Thoracic aorta (tissue), 2 donors: ENCODE measurements at regions not wholly inside any gene's neighbourhood (a gene's known extent, or its start where the extent isn't known, plus 50 kb on each side); places are given as distances from the start of the nearest gene placed in this dataset.
"Not testable (repeated sequence)": the region's sequence is repeated elsewhere in the genome, so short reads cannot be mapped to it uniquely, and the experiment has no call there.

Source experiments
- ATAC-seq: fragments of 150-250 bp; one replicate; pipeline ENCODE4 v1.8.0; 2017; ENCODE audit warnings: low read depth; ENCODE audit not compliant: insufficient number of reproducible peaks, low FRiP score
- DNase-seq: peaks from one replicate; pipeline ENCODE4 v3.0.0-alpha.2; 2020; ENCODE audit warnings: low spot score
- H3K27ac ChIP-seq, 2 donors: fragments of 200-600 bp; sonication (generic); 1 replicate in 1 of 2; 2 replicates in 1 of 2; pipeline ENCODE4 v1.5.1; 2016; ENCODE audit warnings: mild to moderate bottlenecking in 2 of 2, moderate library complexity in 2 of 2
- H3K27me3 ChIP-seq: fragments of 200-600 bp; sonication (generic); replicated peaks from 2 replicates; pipeline ENCODE4 v1.6.0; 2016; ENCODE audit warnings: mild to moderate bottlenecking; ENCODE audit not compliant: insufficient read depth
- H3K36me3 ChIP-seq: fragments of 200-600 bp; sonication (generic); one replicate; pipeline ENCODE4 v1.5.1; 2016
- H3K4me1 ChIP-seq, 2 donors: fragments of 200-600 bp; sonication (generic); 1 replicate in 1 of 2; 2 replicates in 1 of 2; pipeline versions ENCODE4 v1.5.1 to v1.6.0; 2016; ENCODE audit warnings: low read depth in 2 of 2, mild to moderate bottlenecking in 1 of 2; ENCODE audit not compliant: control insufficient read depth in 1 of 2
- H3K4me3 ChIP-seq: fragments of 200-600 bp; sonication (generic); 2 replicates; pipeline ENCODE4 v1.5.1; 2016; ENCODE audit warnings: mild to moderate bottlenecking
- H3K9me3 ChIP-seq: fragments of 200-600 bp; sonication (generic); 2 replicates; pipeline ENCODE4 v1.5.1; 2016
- TF ChIP-seq, protein P1 (sequence below): fragments of 200-600 bp; sonication (generic); IDR thresholded peaks from one replicate; pipeline ENCODE4 v1.5.1; 2019; ENCODE audit warnings: antibody characterized with exemption

- TF ChIP-seq, protein P1, sequence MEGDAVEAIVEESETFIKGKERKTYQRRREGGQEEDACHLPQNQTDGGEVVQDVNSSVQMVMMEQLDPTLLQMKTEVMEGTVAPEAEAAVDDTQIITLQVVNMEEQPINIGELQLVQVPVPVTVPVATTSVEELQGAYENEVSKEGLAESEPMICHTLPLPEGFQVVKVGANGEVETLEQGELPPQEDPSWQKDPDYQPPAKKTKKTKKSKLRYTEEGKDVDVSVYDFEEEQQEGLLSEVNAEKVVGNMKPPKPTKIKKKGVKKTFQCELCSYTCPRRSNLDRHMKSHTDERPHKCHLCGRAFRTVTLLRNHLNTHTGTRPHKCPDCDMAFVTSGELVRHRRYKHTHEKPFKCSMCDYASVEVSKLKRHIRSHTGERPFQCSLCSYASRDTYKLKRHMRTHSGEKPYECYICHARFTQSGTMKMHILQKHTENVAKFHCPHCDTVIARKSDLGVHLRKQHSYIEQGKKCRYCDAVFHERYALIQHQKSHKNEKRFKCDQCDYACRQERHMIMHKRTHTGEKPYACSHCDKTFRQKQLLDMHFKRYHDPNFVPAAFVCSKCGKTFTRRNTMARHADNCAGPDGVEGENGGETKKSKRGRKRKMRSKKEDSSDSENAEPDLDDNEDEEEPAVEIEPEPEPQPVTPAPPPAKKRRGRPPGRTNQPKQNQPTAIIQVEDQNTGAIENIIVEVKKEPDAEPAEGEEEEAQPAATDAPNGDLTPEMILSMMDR: no peak
- Histone ChIP-seq H3K36me3 (no peaks in the 10 kb centered on the region), H3K27me3 (no peaks in the 10 kb centered on the region), H3K27ac (no peak overlapping the region), H3K9me3 (no peaks in the 10 kb centered on the region), H3K4me3 (no peak overlapping the region), H3K4me1 (no peaks in the 10 kb centered on the region)
- no peak for DNase-seq
- no peak for ATAC-seq
These were observed 626.6 kb downstream of the TMTC2 start for GRCh38 chr12:83313322-83313721.

- no peak for DNase-seq
- TF ChIP-seq, protein P1: no peak
- no peak overlapping the region for H3K4me3 ChIP-seq
These were observed 590.2 kb downstream of the TMTC2 start for GRCh38 chr12:83276904-83277303.

DNA sequence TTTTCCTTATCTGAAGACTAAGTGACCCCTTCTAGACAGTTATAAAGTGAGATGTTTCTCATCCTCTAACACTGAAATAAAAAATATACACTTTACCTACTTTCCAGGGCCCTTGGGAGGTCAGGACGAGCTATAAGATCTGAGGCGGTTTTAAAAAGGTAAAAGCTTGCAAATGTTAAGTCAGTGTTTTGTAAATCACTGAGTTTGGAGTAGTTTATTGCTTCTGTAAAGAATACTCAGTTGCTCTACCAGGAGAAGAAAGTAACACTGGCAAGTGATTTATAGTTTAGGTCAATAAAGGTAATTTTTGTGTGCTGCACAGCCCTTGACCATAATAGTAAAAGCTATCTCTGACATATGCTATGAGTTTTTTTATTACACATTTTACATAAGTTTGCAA, 584.5 kb downstream of the TMTC2 start:
- Histone ChIP-seq H3K9me3 (no peaks in the 10 kb centered on the region), H3K27ac (no peak overlapping the region), H3K27me3 (no peaks in the 10 kb centered on the region), H3K36me3 (no peaks in the 10 kb centered on the region), H3K4me3 (no peak overlapping the region), H3K4me1 (no peaks in the 10 kb centered on the region)
- TF ChIP-seq, protein P1: no peak
- ATAC-seq (no peak), DNase-seq (no peak)

More at GRCh38 chr12:83276904-83277303, 590.2 kb downstream of the TMTC2 start:
- Histone ChIP-seq H3K27ac (no peak overlapping the region), H3K4me1 (no peaks in the 10 kb centered on the region), H3K36me3 (no peaks in the 10 kb centered on the region), H3K9me3 (no peaks in the 10 kb centered on the region), H3K27me3 (no peaks in the 10 kb centered on the region)
- ATAC-seq: no peak

DNA sequence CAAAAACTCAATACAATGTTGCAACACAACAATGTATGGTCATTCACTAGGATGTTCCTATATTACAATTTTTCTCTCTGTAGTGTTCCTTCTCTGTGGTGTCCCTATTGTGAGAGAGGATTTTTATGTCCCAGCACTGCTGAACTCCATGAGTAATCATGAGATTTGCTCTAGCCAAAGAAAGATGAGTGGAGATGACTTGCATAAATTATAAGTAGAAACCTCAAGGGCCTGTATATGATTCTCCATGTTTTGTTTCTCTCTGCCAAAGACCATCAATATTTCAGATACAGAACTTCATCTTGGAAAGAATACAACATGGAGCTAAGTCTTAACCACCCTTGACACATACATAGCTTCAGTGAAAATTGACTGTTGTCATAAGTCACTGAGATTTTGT, 579.1 kb downstream of the TMTC2 start:
- ATAC-seq: no peak
- H3K27ac ChIP-seq: no peak overlapping the region

GRCh38 chr12:83261998-83262397, 575.3 kb downstream of the TMTC2 start:
- Histone ChIP-seq H3K9me3 (no peaks in the 10 kb centered on the region), H3K27me3 (no peaks in the 10 kb centered on the region), H3K36me3 (no peaks in the 10 kb centered on the region), H3K4me1 (no peaks in the 10 kb centered on the region), H3K27ac (no peak overlapping the region), H3K4me3 (no peak overlapping the region)
- TF ChIP-seq, protein P1: no peak
- no peak for DNase-seq
- no peak for ATAC-seq

More for the DNA sequence above, 579.1 kb downstream of the TMTC2 start:
- Histone ChIP-seq H3K4me1 (no peaks in the 10 kb centered on the region), H3K36me3 (no peaks in the 10 kb centered on the region), H3K9me3 (no peaks in the 10 kb centered on the region), H3K4me3 (no peak overlapping the region), H3K27me3 (no peaks in the 10 kb centered on the region)
- no peak for DNase-seq
- TF ChIP-seq, protein P1: no peak

- not testable (repeated sequence) for H3K4me3 ChIP-seq, H3K9me3 ChIP-seq, H3K36me3 ChIP-seq, DNase-seq, H3K27me3 ChIP-seq, H3K27ac ChIP-seq, ATAC-seq, H3K4me1 ChIP-seq
These were observed 573.4 kb downstream of the TMTC2 start for GRCh38 chr12:83260126-83260525.
